GM10266 (cell line): ENCODE measurements at regions not wholly inside any gene's neighbourhood (a gene's known extent, or its start where the extent isn't known, plus 50 kb on each side); places are given as distances from the start of the nearest gene placed in this dataset.

Source experiments
- DNase-seq: peaks from one replicate; pipeline ENCODE4 v3.0.0; 2012; ENCODE audit errors: extremely low spot score
- TF ChIP-seq, protein P1 (sequence below): IDR thresholded peaks from 2 replicates; pipeline ENCODE4 v1.5.1; 2012; ENCODE audit warnings: mild to moderate bottlenecking, low read depth; ENCODE audit not compliant: control insufficient read depth, insufficient read depth; ENCODE audit errors: missing control alignments

DNA sequence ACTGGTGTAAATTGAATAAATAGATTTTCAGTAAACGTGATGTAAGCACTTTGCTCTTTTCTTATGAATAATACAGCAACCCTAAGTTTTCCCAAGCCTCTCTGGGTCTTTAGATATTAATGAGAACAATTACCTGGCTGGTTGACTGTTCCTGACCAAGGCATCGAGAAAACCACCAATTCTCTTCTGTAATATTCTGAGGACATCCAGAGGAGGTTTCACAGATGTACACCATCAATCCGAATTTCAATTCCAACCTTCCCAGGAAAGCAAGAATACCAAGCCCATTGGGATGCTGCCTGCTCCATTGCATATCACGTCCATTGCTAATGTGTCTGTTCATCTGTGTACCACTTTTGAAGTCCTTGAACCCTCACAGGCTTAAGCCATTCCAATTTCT lies 571.8 kb downstream of the NUP35 start:
- DNase-seq: no peak
- TF ChIP-seq, protein P1, sequence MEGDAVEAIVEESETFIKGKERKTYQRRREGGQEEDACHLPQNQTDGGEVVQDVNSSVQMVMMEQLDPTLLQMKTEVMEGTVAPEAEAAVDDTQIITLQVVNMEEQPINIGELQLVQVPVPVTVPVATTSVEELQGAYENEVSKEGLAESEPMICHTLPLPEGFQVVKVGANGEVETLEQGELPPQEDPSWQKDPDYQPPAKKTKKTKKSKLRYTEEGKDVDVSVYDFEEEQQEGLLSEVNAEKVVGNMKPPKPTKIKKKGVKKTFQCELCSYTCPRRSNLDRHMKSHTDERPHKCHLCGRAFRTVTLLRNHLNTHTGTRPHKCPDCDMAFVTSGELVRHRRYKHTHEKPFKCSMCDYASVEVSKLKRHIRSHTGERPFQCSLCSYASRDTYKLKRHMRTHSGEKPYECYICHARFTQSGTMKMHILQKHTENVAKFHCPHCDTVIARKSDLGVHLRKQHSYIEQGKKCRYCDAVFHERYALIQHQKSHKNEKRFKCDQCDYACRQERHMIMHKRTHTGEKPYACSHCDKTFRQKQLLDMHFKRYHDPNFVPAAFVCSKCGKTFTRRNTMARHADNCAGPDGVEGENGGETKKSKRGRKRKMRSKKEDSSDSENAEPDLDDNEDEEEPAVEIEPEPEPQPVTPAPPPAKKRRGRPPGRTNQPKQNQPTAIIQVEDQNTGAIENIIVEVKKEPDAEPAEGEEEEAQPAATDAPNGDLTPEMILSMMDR: no peak

DNA sequence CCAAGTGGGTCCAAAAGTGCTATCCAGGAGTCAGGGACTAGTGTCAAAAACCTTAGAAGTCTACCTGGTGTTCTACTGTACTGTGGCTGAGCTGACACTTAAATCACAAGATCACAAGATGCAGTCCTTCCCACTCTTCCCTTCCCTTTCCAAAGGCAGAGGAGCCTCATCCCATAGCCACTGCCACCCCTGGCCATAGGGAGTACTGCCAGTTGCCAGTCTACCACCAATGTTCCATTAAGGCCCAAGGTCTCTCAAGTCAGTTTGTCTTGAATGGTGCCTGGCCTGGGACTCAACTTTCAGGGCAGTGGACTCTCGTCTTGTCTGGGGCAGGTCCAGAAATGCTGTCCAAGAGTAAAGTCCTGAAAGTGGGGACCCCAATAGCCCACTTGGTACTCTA lies 585.6 kb downstream of the NUP35 start:
- no peak for DNase-seq
- TF ChIP-seq, protein P1: no peak

DNA sequence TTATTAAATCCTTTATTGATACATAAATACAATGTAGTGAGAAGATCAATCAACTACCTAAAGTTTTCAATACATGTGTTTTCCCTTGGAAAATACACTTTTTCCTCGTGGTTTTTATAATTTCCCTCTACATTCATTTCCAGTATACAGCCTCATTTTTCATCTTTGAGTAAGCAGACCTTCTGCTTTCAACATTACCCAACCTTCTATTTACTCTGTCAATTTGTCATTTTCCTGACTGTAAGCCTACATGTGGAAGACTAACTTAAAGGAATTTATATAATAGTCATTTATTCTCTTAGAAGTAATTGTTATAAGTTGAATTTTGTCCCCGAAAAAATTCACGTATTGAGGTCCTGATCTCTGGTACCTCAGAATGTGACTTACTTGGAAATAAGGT lies 594.0 kb downstream of the NUP35 start:
- TF ChIP-seq, protein P1: no peak
- no peak for DNase-seq

DNA sequence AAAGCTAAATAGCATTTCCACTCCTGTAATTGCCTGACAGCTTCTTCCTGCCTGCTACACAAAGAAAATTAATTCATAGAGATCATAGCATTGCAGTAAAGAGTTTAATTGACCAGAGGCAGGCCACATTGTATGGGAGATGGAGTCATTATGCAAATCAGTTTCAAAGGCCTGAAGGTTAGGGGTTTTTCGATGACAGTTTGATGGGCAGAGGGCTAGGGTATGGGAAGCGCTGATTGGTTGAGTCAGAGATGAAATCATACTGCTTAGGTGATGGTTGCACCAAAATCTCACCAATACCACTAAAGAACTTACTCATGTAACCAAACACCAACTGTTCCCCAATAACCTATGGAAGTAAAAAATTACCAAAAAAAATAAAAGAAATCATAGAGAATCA lies 599.0 kb downstream of the NUP35 start:
- TF ChIP-seq, protein P1: no peak
- DNase-seq: no peak

DNA sequence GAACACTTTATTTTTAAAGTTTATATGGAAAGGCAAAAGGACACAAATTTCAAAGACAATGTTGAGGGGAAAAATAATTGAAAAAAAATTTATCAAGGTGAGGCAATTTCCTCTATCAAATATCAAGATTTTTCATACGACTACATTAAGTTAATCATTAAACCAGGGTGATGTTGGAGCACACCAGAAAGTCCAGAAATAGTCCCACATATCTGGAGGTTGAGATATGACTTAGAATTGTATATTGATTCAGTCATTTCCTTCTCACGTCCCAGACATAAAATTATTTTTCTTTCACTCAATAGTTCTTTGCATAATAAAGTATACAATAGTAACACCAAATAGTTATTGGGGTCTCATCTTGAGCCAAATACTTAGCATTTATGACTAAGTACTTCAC lies 605.1 kb downstream of the NUP35 start:
- DNase-seq: no peak
- TF ChIP-seq, protein P1: no peak

DNA sequence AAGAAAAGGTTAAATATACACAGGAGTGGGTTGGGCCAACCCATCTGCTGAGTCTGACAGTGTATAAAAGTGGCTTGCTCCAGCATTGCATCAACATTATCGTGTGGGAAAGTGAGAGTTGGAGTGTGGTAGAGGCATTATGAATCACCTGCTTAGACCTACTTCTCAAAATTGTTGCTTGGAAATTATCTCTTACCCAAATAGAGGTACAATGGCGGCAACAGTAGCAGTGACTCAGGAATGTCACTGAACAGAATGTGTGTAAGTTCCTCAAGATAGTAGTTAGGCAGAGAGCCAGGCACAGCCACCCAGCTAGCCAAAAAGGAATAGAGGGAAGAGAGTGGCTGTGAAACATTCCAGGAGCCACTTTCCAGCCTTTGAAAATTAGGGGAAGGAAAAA lies 616.0 kb downstream of the NUP35 start:
- TF ChIP-seq, protein P1: no peak
- no peak for DNase-seq

DNA sequence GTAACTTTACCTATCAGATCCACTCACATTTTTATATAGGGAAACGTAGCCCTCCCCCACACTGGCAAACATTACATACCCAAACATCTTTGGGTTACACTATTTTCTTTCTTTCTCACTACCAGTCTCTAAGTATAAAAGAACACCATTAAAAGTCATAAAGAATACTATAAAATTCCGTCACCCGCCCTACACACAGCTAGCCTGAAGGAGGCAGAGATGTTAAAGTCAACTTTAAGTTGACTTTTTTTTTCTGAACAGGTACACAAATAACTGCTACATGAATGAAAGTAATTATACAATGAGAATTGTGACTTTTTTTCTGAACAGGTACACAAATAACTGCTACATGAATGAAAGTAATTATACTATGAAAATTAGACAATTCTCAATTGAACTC lies 628.3 kb downstream of the NUP35 start:
- TF ChIP-seq, protein P1: no peak
- no peak for DNase-seq
